Astrocyte (in vitro differentiated cells and primary cell): ENCODE measurements at regions not wholly inside any gene's neighbourhood (a gene's known extent, or its start where the extent isn't known, plus 50 kb on each side); places are given as distances from the start of the nearest gene placed in this dataset.

Experiments
- CTCF ChIP-seq: IDR thresholded peaks from 2 replicates; pipeline ENCODE4 v1.5.1; 2011; ENCODE audit warnings: low read depth, mild to moderate bottlenecking, inconsistent platforms, low read length, moderate library complexity; ENCODE audit not compliant: insufficient read depth
- EZH2 ChIP-seq: IDR thresholded peaks from 2 replicates; pipeline ENCODE4 v1.6.1; 2012; ENCODE audit warnings: mild to moderate bottlenecking, low read length, inconsistent platforms; ENCODE audit not compliant: insufficient read depth

GRCh38 chr6:134523051-134523450 lies 205.1 kb upstream of the SGK1 start:
- TF ChIP-seq CTCF (no peak), EZH2 (no peak)
